ENCODE measurements at regions not wholly inside any gene's neighbourhood (a gene's known extent, or its start where the extent isn't known, plus 50 kb on each side); places are given as distances from the start of the nearest gene placed in this dataset.

DNA sequence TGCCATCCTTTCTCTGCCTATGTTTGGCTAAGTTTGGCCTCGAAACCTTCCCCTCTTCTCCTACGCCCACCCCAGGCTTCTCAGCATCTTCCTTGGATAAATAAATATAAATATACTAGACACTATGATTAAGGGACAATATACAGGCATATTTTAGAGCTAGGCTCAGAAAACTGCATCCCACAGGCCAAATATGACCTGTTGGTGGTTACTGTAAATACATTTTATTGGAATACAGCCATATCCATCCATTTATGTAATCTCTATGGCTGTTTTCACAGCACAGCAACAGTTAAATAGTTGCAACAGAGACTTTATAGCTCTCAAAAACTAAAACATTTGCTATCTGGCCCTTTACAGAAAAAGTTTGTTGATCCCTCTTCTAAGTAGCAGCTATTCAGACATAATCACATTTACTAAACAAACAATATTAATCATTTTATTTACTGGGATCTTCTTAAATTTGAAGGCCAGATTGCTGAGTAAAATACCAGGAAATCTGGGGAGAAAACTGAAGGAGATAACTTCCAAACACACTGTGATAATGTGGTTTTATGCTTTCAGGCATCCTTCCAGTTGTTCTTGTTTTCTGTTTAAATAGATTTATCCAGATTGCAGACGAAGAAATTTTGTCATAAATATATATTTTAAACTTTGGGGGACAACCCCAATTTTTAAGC, 269.7 kb upstream of the THRB start:
- no peak for DNase-seq

DNA sequence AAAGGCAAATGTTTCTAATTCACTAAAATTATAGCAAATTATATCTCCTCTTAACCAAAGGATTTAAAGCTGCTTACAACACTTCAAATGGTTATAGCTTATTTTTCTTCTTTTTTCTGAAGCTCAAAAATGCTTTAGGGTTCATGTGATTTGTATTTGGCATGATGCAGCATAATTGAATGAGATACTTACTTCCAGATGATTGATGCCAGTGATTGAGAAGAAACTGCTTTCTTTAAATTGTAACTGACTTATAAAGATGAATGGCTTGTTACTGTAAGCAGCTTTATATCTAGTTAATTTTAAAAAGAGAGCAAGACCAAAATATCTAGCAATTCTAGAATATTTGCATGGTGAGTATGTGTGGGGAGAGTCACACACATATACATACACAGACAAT, 270.7 kb upstream of the THRB start:
- DNase-seq = no peak

DNA sequence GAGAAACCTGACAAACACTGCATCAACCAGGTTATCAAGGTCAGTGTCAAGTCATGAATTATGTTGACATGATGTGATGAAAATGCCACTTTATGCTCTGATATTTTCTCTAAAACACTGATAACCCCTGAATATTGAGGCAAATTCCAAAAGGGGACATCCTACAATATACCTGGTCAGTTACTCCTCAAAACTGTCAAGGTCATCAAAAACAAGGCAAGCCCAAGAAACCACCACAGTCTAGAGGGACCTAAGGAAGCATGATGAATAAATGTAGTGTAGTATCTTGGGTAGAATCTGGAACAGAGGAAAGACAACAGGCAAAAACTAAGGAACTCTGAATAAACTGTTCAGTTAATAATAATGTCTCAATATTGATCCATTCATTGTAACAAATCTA, 275.3 kb upstream of the THRB start:
- no peak for DNase-seq

DNA sequence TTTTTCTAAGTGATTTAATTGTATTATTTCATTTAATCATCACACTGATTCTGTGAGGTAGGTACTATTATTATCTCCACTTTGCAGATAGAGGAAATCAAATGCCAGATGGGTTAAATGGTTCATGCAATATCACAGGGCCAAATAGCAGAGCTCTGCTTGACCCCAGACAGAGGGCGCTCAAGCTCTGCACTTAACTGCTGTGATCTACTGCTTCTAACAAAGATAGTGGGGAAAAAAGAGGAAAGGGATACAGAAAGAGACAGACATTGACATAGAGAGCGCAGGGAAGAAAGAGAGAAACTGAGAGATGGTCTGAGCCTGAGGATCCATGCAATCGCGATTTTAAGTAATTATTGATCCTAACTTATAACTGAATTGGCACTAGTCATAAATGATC, 279.1 kb upstream of the THRB start:
- peak; percentile 68 for DNase-seq

DNA sequence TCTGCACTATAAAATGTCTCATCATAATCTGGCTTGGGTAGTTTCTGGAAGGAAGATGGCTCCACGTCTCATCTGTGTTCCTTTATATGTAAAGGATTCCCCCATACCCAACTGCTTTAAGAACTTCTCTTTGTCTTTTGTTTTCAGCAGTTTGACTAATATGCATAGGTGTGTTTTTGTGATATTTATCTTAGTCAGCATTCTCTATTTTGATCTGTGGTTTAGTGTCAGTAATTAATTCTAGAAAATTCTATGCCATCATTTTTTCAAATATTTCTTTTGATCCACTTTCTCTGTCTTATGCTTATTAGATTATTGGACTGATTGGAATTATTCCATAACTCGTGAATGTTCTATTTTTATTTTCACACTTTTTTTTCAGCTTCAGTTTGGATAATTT, 286.3 kb upstream of the THRB start:
- DNase-seq = no peak

DNA sequence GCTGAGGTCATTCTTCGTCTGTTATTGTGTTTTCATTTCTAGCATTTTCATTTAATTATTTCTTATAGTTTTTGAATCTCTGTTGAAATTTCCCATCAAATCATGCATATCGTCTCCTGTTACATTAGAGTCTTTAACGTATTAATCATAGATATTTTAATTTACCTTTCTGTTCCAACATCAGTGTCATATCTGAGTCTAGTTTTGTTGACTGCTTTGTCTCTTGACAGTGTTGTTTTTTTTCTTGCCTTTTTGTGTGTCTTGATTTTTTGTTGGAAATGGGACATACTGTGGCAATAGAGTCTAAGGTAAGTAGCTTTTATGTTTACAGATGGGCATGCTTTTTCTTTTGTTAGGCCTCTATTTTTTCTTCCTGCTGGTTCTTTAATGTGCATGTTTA, 286.8 kb upstream of the THRB start:
- DNase-seq = no peak

DNA sequence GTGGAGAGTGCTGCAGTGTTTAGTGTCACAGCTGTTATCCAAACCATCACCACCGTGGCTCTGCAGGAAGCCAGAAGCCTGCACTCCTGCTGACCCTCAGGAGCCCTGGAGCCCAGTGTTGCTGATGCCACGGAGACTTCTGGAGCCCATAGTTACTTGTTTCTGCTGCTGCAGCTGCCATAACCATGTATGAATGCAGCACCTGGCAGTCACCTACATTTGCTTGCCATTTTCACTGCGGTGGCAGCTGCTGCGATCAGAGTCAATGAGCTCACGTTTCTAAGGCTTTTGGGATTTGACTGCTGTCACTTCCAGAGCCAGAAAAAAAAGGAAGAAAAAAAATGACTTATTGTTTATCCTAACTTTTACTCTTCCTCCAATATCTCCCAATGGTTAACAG, 299.2 kb upstream of the THRB start:
- DNase-seq = no peak

DNA sequence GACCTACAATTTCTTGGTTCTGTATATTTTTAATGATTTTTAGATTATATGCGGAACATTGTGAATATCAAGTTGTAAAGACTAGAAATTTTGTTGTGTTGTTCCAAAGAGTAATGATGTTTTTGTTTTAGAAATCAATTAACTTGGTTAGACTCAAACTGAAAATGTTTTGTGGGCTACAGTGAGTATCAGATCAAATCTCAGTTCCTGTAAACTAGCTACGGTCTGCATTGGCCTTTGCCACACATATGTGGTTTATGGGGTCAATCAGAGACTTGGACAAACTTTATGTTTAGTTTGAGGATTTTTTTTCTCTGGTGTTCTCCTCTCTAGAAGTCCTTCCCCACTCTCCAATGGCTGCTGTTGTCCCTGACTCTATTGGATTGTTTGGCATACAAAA, 308.0 kb upstream of the THRB start:
- no peak for DNase-seq

DNA sequence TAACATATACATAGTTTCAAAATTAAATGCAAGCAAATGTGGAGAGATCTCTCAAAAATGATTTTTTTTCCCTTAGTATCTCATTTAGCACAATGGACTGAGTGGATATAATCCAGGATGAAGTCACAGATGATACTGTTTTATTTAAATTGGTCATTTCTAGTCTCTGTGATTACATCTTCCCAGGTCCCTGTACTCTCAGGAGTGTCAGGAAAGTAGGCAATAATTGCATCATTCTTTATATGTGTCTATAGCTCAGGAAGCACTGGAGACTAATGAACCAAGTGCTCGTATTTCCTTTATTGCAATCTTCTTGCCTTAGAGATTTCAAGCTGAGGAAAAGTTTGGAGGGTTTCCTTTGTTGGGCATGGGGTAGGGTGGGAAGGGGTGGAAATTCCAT, 309.4 kb upstream of the THRB start:
- no peak for DNase-seq

DNA sequence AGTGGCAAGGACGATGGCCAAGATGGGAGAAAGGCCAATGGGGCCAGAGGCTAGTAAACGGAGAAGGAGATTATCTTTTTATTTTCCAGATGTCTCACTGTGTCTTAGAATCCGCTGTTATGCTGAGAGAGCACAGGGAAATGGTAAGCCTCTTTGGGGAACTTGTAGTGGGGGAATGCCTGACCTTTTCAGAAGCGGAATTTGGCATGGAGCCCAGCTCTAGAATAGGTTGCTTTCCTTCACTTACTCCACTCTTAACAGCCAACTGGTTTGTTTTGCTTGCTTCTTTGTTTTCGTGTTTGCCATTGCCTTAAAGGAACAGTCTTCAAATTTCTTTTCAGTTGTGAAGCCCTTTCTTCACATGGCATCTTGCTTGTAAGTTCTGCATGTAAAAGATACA, 316.2 kb upstream of the THRB start:
- DNase-seq = no peak

DNA sequence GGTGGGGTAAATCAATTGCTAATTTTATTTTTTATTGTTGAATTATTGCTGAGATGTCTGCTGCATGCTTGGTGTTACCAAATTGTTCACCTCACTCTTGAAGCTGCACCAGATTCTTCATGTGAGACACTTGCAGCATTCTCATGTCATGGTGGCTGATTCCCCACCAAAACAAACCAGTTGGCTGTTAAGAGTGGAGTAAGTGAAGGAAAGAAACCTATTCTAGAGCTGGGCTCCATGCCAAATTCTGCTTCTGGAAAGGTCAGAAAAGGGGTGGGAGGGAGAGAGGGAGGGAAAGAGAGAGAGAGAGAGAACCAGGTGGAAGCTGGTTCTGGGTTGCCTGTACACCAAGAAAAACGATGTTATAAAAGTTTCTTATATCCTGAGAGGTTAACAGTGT, 317.5 kb upstream of the THRB start:
- DNase-seq = no peak

DNA sequence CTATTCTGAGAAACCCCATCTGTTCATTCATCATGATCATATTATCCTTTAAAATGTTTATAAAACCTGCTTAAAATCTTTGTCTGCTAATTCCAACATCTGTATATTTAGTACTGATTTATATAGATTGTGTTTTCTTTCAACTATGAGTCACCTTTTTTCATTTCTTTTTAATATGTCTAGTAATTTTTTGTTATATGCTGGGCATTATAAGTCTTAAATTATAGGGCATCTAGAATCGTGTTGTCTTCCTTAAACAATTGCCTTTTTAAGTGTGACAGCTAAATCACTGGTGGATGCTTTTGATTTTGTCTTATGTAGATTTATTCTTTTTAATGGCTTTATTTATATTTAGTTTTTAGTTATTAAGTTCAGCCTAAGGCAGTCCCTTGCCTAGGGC, 323.4 kb upstream of the THRB start:
- DNase-seq = no peak

DNA sequence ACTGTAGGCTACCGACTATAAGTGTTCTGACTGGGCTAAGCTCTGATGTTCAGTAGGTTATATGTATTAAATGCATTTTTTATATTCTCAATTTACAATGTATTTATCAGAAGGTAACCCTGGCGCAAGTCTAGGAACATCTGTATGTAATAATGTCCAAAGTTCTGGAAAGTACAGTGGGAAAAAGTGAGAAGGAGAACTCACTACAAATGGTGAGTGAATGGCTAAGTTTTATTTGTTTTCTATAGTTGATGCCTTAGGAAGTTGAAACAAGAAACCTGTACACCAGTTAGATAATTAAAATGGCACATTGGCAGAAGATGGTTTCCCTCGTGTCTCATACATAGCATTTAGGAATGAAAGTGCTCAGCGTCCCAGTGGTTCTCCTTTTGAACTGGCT, 333.4 kb upstream of the THRB start:
- DNase-seq = no peak

DNA sequence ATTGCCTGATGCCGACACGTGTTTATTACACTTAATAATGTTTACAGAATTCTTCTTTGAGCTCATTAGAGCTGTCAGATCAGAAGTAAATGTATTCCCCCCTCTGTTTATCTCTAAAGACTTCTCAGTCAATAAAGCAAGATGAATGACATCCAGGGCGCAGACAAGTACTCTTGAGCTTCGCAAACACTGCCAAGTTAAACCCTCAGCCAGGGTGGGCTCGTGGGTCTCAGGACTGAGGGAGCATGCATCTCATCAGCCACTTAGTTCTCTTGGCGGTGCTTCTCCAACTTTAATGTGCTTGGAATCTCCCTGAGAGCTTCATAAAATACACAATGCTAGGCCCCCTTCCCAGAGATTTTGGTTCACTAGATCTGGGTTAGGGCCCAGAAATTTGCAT, 333.9 kb upstream of the THRB start:
- DNase-seq = no peak

DNA sequence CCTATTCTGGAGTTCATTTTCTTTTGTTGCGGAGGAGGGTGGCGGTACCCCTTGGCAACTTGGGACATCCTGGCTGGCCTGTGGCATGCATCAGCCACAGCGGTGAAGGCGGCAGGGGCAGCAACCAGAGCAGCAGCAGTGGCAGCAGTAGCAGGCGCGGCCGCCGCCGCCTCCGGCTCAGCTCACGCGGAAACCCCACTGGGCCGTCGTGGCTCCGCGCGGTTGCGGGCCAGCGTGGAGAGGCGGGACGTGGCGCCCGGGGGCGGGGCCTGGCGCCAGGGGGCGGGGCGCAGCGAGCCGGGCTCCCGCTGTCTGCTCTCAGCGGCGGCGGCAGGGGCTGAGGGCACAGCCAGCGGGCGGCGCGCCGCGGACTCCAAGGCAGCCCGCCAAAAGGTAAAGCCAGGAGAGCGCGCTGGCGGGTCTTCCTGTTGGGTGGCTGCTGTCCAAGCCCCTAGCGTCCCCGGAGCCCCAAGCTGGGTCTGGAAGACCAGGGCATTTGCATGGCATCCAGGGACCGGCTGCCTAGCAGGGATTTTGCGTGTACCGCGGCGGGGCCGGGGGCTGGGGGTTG, 334.4 kb upstream of the THRB start:
- peak; percentile 58 for DNase-seq

DNA sequence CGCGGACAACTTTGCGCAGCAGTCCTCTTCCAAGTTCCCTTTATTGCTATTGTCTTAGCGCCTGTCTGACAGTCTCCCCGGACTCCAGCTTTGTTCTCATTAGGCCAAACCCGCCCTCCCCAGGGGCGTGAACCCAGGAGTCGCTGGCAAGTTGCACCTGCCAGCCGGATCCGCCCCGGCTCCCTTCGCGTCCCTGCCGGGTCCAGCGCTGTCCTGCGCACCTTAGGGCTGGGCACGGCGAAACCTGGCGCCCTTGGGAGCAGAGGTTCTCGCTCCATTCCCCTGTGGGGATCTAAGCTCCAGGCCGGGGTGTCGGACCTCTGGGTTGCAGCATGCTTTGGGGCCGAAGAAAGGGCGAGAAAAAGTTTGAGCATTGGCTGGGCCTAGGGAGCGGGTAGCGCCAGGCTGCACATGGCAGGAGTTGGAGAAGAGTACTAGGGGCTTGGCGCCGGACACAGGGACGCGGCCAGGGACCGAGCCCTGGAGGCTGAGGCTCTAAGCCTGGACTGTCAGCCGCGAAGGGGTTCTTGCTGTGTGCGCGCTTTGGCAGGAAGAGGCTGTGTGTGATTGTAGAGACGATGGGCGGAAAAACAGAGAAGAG, 335.1 kb upstream of the THRB start:
- no peak for DNase-seq

DNA sequence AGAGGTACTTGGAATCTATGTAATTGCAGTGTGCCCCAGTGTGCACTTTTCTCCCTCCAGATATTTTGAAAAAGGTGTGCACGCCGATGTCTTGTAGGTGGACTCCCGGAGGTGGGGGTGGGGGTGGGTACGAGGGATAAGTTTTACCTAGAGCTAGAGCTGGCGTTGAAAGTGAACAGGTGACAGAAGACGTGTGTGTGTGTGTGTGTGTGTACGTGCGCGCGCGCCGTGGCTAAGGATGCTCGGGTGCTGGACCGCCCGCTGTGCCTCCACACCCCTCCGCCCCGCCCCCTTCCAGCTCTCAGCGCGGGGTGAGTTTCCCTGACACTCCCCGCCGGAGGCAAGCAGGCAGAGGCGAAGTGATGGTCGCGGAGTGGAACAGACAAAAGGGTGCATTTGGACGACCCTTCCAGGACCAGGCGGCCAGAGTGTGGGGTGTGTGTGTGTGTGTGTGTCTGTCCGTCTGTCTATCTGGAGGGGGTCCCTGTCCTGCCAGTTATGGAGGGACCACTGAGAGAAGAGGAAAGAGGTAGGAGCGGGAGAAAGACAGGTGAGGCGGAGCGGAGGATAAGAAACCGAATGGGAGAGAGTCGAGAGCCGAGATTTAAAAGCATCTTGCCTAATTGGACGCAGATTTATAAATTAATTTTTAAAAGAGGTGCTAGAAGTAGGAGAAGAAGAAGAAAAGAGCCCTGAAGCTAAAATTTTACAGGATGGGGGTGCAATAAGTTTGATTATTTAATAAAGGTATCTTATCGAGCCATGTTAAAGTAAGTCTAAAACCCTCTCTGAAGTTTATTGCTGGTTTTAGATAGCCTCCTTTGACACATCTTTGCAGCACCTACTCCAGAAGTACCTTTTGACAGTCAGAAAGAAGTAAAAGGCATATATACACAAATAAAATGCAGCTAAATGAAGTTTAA, 335.8 kb upstream of the THRB start:
- no peak for DNase-seq

DNA sequence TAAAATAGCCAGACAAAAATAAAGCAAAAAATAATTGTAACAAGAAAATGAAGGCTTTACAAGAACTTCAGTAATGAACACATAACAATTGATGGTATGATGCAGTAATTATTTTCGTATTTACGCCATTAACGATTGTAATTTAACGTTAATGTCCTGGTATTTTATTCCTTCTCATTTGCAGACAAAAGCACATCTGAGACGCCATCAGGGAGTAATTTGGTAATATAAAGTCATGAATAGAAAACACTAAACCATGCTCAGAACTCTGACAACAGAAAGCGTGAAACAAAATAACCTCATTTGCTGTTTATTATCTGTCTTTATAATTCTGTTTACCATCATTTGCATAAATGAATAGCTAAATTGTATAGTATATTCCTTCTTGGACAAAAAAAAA, 336.6 kb upstream of the THRB start:
- DNase-seq = no peak

DNA sequence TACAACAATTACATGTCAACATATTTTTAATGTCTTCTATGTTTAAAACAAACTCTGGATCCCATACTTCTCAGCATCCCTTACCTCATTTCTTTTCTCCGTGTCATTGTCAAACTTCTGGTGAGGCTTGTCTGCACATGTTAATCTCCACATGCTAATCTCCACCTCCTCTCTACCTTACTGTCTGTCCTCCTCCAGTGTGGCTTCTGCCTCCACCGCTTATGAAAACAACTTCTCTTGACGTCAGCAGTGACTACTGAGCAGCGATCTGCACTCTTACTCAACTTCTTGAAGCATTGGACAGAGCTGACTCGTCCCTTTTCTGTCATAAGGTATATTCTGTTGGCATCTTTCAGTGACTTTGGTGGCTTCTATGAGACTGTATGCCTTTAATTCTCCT, 338.2 kb upstream of the THRB start:
- no peak for DNase-seq

DNA sequence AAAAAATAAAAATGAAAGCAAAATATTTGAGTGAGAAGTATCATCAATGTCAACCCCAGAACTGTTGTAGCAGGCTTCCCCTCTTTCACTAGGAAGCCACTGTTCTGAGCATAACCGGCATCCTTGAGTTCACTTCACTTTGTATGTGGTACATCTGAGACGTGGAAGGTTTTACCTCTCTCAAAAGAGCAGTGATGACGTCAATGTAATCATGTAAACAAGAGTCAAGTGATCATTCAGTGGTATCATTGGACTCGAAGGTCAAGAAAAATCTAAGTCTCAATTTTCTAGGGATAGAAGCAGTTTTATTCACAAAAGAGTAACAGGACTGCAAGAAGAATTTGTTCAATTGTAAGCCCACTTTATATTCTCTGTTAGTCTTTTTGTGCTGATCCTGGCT, 339.8 kb upstream of the THRB start:
- no peak for DNase-seq

DNA sequence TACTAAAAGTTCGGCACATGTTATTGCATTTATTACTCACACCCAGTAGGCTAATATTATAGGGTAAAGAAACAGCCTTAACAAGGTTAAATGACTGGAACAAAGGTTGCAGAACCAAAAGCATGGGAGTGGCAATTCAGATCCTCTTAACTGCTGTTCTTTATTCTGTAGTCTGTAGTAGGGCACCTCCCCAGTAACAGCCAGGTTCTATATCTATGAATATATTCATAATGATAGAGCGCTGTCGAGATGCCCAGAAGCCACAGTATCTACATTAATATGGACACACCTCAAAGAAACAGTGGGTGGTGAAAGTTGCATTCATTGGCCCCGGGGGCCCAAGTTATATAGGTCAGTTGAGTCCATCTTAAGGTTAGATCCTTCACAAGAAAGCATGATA, 340.9 kb upstream of the THRB start:
- DNase-seq = no peak

DNA sequence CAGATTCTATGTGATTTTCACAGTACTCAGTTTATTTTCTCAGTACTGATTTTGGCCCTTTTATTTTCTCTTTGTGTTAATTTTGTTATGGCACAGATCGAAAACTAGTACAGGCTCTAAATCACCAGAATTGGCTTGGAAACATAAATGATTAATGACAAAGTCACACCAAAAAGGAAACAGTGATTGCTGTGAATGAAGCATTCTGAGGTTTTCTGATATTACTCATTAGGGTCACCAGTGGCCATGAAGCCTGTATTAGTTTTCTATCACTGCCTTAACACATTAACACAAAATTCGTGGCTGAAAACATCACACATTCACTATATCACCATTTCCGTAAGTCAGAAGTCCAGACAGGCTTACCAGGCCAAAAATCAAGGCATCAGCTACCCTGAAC, 343.0 kb upstream of the THRB start:
- no peak for DNase-seq

DNA sequence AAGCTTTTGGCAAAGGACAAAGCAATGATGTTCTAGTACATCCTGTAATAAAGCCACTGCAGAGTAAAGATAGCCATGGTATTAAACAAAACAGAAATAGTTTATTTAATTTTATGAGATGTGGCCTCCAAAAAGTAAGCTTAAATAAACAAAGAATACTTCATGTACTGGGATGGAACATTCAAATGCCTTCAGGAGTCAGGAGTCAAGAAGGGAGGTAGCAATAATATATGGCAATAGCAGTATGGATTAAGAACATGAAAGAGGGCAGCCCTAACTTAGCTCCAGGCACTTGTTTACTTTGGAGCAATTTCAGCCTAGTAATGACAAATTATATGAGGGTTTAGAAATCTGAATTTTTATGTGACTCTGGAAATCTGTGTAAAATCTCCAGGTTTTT, 343.9 kb upstream of the THRB start:
- no peak for DNase-seq
